ENCODE measurements at regions not wholly inside any gene's neighbourhood (a gene's known extent, or its start where the extent isn't known, plus 50 kb on each side); places are given as distances from the start of the nearest gene placed in this dataset.
"Not testable (repeated sequence)": the region's sequence is repeated elsewhere in the genome, so short reads cannot be mapped to it uniquely, and the experiment has no call there.

DNA sequence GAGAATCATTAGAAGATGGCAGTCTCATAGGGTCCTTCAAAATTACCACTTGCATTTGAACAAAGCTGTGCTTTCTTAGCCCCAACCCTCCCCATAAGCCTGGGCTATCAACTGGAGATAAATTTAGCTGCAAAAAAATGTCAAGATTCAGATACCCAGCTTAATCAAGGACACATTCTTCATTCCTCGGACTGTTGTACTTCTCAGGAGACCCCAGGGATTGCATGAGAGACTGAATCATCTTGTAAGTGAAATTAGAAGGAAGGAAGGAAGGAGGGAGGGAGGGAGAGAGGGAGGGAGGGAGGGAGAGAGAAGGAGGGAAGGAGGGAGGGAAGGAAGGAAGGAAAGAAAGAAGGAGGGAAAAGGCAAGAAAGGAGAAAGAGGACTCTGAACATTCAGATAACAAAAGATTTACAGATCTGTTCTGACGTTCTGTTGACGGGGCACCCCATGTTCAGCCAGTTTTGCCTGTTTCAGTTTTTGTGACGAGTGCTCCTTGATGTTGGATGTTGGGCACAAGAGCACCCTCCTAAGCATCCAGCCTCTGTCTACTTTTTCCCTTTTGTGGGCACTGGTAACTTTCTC is 498.7 kb downstream of the PREX1 start:
- no peak for TF ChIP-seq POLR2A (IDR thresholded peaks at IDR 0.05)
- TF ChIP-seq, protein P1, sequence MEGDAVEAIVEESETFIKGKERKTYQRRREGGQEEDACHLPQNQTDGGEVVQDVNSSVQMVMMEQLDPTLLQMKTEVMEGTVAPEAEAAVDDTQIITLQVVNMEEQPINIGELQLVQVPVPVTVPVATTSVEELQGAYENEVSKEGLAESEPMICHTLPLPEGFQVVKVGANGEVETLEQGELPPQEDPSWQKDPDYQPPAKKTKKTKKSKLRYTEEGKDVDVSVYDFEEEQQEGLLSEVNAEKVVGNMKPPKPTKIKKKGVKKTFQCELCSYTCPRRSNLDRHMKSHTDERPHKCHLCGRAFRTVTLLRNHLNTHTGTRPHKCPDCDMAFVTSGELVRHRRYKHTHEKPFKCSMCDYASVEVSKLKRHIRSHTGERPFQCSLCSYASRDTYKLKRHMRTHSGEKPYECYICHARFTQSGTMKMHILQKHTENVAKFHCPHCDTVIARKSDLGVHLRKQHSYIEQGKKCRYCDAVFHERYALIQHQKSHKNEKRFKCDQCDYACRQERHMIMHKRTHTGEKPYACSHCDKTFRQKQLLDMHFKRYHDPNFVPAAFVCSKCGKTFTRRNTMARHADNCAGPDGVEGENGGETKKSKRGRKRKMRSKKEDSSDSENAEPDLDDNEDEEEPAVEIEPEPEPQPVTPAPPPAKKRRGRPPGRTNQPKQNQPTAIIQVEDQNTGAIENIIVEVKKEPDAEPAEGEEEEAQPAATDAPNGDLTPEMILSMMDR (IDR thresholded peaks at IDR 0.05) = no peak
- no peak for ATAC-seq
- Histone ChIP-seq H3K27ac (no peak overlapping the region), H3K36me3 (no peaks in the 10 kb centered on the region), H3K4me1 (no peaks in the 10 kb centered on the region), H3K4me3 (no peak overlapping the region), H3K9me3 (no peaks in the 10 kb centered on the region), H3K27me3 (no peaks in the 10 kb centered on the region)
- 76% methylated on average over 3 of the region's 4 CpGs for WGBS (ENCODE audit: insufficient coverage, low coverage, low lambda C conversion rate, missing lambda C conversion rate)
- no peak for DNase-seq
- intact Hi-C loops (cut with DNase I) = no loop called here

DNA sequence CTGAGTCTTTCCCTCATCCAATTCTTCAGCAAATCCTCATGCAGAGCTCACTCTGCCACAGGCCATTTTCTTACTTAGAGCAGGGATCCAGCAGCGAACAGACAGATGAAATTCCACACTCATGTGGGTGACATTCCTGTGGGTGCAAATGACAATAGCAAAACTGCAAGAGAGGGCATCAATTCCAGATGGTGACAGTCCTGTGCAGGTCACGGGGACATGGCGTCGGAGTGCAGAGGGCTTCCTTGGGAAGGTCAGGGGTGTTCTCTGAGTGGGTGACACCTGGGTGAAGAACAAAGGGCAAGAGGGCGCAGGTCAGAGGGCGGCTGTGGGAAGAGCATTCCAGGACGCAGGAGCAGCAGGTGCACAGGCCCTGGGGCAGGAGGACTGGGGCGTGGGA is 500.0 kb downstream of the PREX1 start:
- DNase-seq; H3K9me3 ChIP-seq; H3K27me3 ChIP-seq; intact Hi-C loops (cut with DNase I); H3K27ac ChIP-seq; H3K36me3 ChIP-seq; ATAC-seq; H3K4me3 ChIP-seq; H3K4me1 ChIP-seq: not testable (repeated sequence)
- 75% methylated on average over 8 of the region's 8 CpGs for WGBS (ENCODE audit: insufficient coverage, low coverage, low lambda C conversion rate, missing lambda C conversion rate)

DNA sequence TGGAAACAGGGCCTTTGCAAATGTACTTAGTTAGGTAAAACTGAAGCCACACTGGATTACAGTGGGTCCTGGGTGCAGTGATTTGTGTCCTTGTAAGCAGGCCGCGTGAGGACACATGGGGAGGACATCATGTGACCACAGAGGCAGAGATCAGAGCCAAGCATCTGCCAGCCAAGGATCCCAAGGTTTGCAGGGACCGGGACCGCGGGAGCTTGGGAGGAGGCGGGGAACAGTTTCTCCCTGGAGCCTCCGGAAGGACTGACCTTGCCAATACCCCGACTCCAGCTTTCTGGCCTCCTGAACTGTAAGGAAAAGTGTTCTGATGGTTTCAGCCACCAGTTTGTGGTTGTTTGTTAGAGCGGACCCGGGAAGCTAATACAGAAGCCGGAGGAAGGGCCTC is 500.9 kb downstream of the PREX1 start:
- no peak overlapping the region for H3K4me3 ChIP-seq
- no peaks in the 10 kb centered on the region for H3K4me1 ChIP-seq
- WGBS (ENCODE audit: insufficient coverage, low coverage, low lambda C conversion rate, missing lambda C conversion rate) = no CpG with 5 or more reads among the region's 11 CpGs
- no peak overlapping the region for H3K27ac ChIP-seq
- no peaks in the 10 kb centered on the region for H3K27me3 ChIP-seq
- DNase-seq = no peak
- H3K36me3 ChIP-seq = no peaks in the 10 kb centered on the region
- H3K9me3 ChIP-seq = no peaks in the 10 kb centered on the region
- no peak for ATAC-seq
- TF ChIP-seq POLR2A (IDR thresholded peaks at IDR 0.05) = no peak
- TF ChIP-seq, protein P1 (IDR thresholded peaks at IDR 0.05) = no peak
- intact Hi-C loops (cut with DNase I) = no loop called here

DNA sequence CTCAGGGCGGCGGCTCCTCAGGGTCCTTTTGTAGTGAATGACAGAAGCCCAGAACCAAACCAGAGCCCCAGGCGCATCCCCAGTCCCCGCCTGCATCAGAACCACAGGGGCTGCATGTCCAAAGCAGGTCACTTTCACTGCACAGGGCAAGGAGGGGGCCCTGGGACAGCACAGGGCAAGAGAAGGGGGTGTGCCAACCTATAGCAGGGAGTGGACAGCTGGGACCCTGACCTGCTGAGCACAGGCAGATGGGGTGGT is 501.4 kb downstream of the PREX1 start:
- peak in 1 of 4 donors; percentile 29 for ATAC-seq

DNA sequence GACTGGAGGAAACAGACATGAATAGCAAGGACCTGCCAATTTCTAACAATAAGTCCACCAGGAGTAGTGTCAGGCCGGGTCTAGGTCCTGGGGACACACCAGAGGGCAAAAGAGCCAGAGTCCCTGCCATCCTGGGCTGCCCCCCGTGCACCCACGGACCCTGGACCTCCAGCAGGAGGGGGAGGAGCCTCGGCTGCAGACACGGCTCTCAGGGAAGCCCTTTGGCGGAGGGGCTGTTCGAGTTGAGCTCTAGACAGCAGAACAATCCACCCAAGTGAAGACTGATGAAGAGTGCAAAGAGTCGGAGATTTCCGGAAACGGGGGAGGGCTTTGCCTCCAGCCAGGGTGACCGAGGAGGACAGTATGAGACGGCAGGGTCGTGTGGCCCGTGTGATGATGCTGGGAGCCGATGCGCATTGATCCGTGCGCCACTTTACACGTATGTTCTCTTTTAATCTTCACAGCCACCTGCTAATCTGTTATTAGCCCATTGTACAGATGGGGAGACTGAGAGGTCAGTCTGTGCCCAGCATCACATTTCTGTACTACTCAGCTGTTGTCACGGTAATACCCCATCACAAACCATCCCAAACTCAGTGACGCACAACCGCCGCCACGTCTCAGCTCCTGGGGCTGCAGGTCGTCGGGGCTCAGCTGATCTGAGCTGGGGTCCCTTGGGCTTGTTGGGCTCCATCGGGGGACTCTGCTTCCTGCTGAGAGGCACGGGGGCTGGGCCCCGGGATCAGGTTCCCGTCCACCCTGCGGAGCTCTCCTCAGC is 502.0 kb downstream of the PREX1 start:
- intact Hi-C loops (cut with DNase I) = no loop called here
- WGBS (ENCODE audit: insufficient coverage, low coverage, low lambda C conversion rate, missing lambda C conversion rate) = 49% methylated on average over 6 of the region's 31 CpGs
- ATAC-seq (no peak), DNase-seq (no peak)
- Histone ChIP-seq H3K4me1 (no peaks in the 10 kb centered on the region), H3K27me3 (no peaks in the 10 kb centered on the region), H3K9me3 (no peaks in the 10 kb centered on the region), H3K4me3 (no peak overlapping the region), H3K36me3 (no peaks in the 10 kb centered on the region), H3K27ac (no peak overlapping the region)
- TF ChIP-seq, protein P1 (IDR thresholded peaks at IDR 0.05) = no peak
- no peak for TF ChIP-seq POLR2A (IDR thresholded peaks at IDR 0.05)

More for the DNA sequence above, 501.4 kb downstream of the PREX1 start:
- H3K4me3 ChIP-seq = no peak overlapping the region
- TF ChIP-seq, protein P1 (IDR thresholded peaks at IDR 0.05) = no peak
- no peak for TF ChIP-seq POLR2A (IDR thresholded peaks at IDR 0.05)
- no CpG with 5 or more reads among the region's 4 CpGs for WGBS (ENCODE audit: insufficient coverage, low coverage, low lambda C conversion rate, missing lambda C conversion rate)
- intact Hi-C loops (cut with DNase I) = no loop called here
- H3K27ac ChIP-seq = no peak overlapping the region
- no peaks in the 10 kb centered on the region for H3K36me3 ChIP-seq
- no peaks in the 10 kb centered on the region for H3K4me1 ChIP-seq
- no peaks in the 10 kb centered on the region for H3K9me3 ChIP-seq
- DNase-seq = no peak
- no peaks in the 10 kb centered on the region for H3K27me3 ChIP-seq

All from right lobe of liver (tissue), 6 donors.